IPS-15b (cell line): ENCODE measurements at regions not wholly inside any gene's neighbourhood (a gene's known extent, or its start where the extent isn't known, plus 50 kb on each side); places are given as distances from the start of the nearest gene placed in this dataset.

Experiments used
- H3K27me3 ChIP-seq: one replicate; pipeline ENCODE4 v1.6.1; 2013; ENCODE audit warnings: low read length; ENCODE audit not compliant: control insufficient read depth, insufficient read depth
- H3K36me3 ChIP-seq: one replicate; pipeline ENCODE4 v1.6.1; 2013; ENCODE audit warnings: low read length; ENCODE audit not compliant: control insufficient read depth, insufficient read depth
- H3K4me1 ChIP-seq: one replicate; pipeline ENCODE4 v1.6.1; 2013; ENCODE audit warnings: mild to moderate bottlenecking, low read length; ENCODE audit not compliant: control insufficient read depth, insufficient read depth
- H3K4me3 ChIP-seq: one replicate; pipeline ENCODE4 v1.5.1; 2013; ENCODE audit warnings: low read depth, low read length
- H3K9ac ChIP-seq: one replicate; pipeline ENCODE4 v1.6.1; 2013; ENCODE audit warnings: low read depth, mild to moderate bottlenecking, low read length
- H3K9me3 ChIP-seq: one replicate; pipeline ENCODE4 v1.6.1; 2013; ENCODE audit warnings: mild to moderate bottlenecking, low read length; ENCODE audit not compliant: control insufficient read depth, insufficient read depth

DNA sequence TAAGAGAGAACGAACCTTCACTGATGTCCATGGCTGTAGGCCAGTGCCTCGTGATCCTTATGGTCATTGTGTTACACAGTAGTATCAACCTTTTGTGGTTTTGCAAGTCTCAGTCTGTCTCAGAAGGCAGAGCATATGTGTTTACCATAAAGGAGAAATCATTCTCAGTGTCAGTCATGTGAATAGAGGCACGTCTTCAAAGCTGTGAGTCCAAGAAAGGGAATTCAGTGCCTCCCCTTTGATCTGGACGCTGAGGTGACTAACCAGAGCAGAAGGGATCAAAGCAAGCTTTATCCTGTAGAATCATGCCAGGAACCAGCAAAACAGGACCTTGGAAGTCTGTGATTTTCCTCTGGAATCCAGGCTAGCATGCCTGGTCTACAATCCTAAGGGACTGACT is 433.9 kb downstream of the DNAH5 start:
- no peak overlapping the region for H3K9ac ChIP-seq
- H3K4me3 ChIP-seq = no peak overlapping the region
- no peaks in the 10 kb centered on the region for H3K36me3 ChIP-seq
- no peaks in the 10 kb centered on the region for H3K27me3 ChIP-seq
- H3K9me3 ChIP-seq = no peaks in the 10 kb centered on the region
- H3K4me1 ChIP-seq = no peaks in the 10 kb centered on the region

DNA sequence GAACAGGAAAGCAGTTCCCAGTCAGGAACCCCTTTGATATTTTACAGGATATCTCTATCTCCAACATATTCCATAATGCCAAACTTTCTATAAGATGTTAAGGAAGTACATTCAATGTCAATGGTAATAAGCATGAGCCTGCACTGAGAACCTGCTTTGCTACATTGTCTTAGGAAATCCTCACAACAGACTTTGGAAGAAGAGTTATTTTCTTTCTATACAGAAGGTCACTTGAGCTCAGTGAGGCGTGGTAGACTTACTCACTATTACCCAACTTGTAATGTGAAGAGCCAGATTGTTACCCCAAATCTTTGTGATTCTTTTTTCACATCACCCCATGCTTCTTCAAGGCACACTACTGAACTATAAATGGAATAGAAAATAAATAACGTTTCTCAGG is 435.9 kb downstream of the DNAH5 start:
- H3K36me3 ChIP-seq = no peaks in the 10 kb centered on the region
- H3K4me3 ChIP-seq = no peak overlapping the region
- no peak overlapping the region for H3K9ac ChIP-seq
- H3K27me3 ChIP-seq = no peaks in the 10 kb centered on the region
- no peaks in the 10 kb centered on the region for H3K9me3 ChIP-seq
- H3K4me1 ChIP-seq = no peaks in the 10 kb centered on the region

DNA sequence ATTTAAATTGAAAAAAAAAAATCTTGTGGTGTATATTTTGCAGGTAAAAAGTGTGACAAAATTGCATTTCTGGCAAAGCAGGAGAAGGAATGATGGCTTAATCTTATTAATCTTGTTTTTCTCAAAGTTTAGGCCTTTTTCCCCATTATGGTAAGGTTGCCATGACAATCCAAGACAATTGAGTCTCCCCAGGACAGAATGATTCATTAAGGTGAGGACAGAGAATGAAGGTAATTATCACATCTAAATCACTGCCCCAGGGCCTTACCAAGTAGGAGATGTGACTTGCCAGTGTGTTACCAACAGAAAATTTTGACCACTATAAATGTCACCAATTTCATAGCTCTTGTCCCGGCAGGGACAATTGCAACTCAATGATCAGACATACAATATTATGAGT is 439.2 kb downstream of the DNAH5 start:
- no peaks in the 10 kb centered on the region for H3K9me3 ChIP-seq
- H3K4me3 ChIP-seq = no peak overlapping the region
- H3K36me3 ChIP-seq = no peaks in the 10 kb centered on the region
- H3K27me3 ChIP-seq = no peaks in the 10 kb centered on the region
- no peaks in the 10 kb centered on the region for H3K4me1 ChIP-seq
- no peak overlapping the region for H3K9ac ChIP-seq

DNA sequence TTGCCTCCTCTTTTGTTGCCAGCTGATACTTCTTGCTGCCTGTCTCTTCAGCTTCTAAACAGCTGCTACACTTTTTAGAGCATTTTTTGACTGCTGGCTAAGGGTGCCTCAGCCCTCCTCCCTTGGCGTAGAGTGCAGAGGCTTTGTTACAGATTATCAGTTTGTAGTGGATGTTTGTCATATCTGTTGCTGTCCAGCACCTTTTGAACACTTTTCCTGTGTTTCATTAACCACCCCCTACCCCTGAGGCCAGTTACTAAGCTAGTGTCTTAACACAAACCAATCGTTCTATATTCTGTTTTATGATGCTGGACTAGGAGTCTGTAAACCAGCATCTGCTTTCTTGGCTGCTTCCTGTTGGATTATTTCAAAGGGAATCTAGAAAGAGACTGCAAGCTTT is 441.5 kb downstream of the DNAH5 start:
- Histone ChIP-seq H3K9me3 (no peaks in the 10 kb centered on the region), H3K27me3 (no peaks in the 10 kb centered on the region), H3K9ac (no peak overlapping the region), H3K36me3 (no peaks in the 10 kb centered on the region), H3K4me1 (no peaks in the 10 kb centered on the region), H3K4me3 (no peak overlapping the region)

DNA sequence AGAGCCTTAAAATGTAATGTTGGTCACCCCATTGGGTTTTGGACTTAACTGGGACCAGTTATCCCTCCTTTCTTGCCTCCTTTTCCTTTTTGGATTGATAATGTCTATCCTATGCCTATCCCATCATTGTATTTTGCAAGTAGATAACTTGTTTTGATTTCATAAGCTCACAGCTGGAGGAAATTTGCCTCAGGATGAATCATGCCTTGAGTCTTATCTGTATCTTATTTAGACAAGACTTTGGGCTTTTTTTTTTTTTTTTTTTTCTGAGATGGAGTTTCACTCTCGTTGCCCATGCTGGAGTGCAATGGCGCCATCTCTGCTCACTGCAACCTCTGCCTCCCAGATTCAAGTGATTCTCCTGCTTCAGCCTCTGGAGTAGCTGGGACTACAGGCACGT is 443.3 kb downstream of the DNAH5 start:
- no peak overlapping the region for H3K4me3 ChIP-seq
- H3K36me3 ChIP-seq = no peaks in the 10 kb centered on the region
- no peaks in the 10 kb centered on the region for H3K4me1 ChIP-seq
- no peaks in the 10 kb centered on the region for H3K9me3 ChIP-seq
- H3K27me3 ChIP-seq = no peaks in the 10 kb centered on the region
- H3K9ac ChIP-seq = no peak overlapping the region

DNA sequence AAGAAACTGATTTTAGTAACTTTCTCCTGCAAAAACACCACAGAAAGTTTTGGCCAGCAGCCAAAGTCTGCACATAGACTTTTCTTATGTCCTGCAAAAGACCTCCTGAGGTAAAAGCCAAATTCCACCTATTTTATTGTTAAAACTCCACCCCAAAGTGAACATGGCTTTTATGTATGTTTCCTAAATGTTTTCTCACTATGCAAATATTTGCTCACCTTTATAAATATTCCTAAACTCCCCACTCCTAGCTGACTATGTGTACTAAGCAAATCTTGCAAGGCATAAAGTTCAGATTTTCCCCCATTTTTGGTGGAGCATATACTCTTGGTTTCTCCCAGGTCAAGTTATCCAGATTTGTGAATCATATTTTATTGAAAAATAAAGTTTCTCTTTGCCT is 446.2 kb downstream of the DNAH5 start:
- H3K27me3 ChIP-seq = no peaks in the 10 kb centered on the region
- H3K9me3 ChIP-seq = no peaks in the 10 kb centered on the region
- no peak overlapping the region for H3K9ac ChIP-seq
- H3K36me3 ChIP-seq = no peaks in the 10 kb centered on the region
- no peaks in the 10 kb centered on the region for H3K4me1 ChIP-seq
- no peak overlapping the region for H3K4me3 ChIP-seq

DNA sequence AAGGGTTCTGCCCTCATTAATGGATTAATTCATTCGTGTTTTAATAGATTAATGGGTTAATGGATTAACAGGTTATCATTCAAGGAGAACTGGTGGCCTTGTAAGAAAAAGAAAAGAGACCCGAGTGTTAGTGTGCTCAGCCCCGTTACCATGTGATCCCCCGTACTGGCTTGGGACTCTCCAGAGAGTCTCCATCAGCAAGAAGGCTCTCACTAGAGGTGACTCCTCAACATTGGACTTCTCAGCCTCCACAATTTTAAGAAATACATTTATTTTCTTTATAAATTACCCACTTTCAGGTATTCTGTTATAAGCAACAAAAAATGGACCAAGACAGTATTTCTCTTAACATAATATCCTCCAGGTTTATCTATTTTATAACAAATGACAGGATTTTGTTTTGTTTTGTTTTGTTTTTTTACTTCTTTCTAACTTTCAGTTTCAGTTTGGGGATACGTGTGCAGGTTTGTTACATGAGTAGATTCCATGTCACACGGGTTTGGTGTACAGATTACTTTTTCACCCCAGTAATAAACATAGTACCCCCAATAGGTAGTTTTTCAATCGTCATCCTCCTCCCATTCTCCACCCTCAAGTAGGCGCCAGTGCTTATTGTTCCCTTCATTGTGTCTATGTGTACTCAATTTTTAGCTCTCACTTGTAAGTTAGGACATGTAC is 456.1 kb downstream of the DNAH5 start:
- Histone ChIP-seq H3K27me3 (no peaks in the 10 kb centered on the region), H3K36me3 (no peaks in the 10 kb centered on the region), H3K9ac (no peak overlapping the region), H3K4me3 (no peak overlapping the region), H3K4me1 (no peaks in the 10 kb centered on the region), H3K9me3 (no peaks in the 10 kb centered on the region)

DNA sequence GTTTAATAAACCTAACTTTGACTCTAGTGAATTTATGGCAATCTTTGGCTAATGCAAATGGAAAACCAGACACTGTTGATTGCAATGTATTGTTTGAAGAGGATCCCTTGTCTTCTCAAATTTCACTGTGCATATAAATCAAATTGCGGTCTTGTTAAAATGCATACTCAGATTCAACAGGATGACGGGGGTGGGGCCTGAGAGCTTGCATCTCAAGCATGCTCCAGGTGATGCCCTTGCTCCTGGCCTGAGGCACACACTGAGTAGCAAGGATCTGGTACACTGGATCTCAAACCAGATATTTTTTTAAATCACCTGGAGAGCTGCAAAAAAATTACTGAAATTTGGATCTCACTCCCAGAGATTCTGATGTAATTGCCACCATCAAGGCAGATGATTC is 463.7 kb downstream of the DNAH5 start:
- no peaks in the 10 kb centered on the region for H3K9me3 ChIP-seq

DNA sequence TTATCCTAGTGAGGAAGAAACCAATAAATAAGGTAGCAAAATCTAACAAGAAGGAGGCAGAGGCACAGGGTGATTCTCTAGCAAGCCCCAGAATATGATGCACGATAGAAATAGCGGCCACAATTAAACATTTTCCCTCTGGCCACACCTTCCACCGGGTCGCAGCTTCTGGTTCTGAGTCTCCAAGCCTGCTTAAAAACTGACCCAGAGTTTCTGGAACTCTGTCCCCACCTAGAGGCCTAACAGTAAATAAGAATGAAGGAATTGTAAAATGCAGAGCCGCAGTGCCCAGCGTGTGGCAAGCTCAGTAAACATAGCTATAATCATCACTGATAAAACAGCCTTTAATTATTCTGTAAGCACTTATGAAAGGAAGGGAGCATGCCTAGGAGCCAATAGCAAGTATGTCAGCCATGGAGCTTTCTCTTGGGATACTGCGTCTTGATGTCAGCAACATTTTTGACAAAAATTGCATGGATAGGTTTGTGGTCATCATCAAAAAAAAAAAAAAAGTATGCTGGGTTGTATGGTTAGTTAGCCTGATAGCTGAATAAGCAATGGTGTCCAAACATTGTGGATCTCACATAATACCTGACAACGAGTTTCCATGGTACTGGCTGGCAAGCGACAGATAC is 465.5 kb downstream of the DNAH5 start:
- no peaks in the 10 kb centered on the region for H3K27me3 ChIP-seq
- no peaks in the 10 kb centered on the region for H3K4me1 ChIP-seq
- no peak overlapping the region for H3K4me3 ChIP-seq
- H3K9me3 ChIP-seq = no peaks in the 10 kb centered on the region
- no peaks in the 10 kb centered on the region for H3K36me3 ChIP-seq
- no peak overlapping the region for H3K9ac ChIP-seq

More for the DNA sequence above, 463.7 kb downstream of the DNAH5 start:
- no peaks in the 10 kb centered on the region for H3K36me3 ChIP-seq
- H3K27me3 ChIP-seq = no peaks in the 10 kb centered on the region
- no peak overlapping the region for H3K9ac ChIP-seq
- no peaks in the 10 kb centered on the region for H3K4me1 ChIP-seq
- H3K4me3 ChIP-seq = no peak overlapping the region

DNA sequence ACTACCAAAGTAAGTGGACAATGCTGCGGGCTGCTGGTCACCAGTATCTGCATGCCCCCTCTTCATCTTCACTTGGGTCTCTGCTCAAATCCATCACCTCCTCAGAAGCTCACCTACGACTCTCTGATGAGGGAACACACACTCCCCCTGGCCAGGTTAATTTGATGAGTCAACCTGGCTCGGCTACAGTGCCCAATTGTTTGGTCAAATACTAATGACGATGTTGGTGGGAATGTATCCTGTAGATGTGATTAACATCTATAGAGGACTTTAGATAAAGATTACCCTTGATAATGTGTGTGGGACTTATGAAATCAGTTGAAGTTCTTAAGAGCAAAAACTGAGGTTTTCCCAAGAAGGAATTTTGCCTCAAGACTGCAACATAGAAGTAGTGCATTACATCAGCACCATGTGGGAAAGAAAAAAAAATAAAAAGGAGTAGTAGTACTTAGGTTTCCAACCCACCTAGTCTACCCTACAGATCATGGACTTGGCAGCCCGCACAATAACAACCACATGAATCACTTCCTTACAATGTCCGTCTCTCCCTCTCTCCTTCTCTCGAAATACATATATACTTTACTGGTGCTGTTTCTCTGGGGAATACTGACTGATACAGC is 467.3 kb downstream of the DNAH5 start:
- Histone ChIP-seq H3K9me3 (no peaks in the 10 kb centered on the region), H3K4me3 (no peak overlapping the region), H3K4me1 (no peaks in the 10 kb centered on the region), H3K27me3 (no peaks in the 10 kb centered on the region), H3K9ac (no peak overlapping the region), H3K36me3 (no peaks in the 10 kb centered on the region)

DNA sequence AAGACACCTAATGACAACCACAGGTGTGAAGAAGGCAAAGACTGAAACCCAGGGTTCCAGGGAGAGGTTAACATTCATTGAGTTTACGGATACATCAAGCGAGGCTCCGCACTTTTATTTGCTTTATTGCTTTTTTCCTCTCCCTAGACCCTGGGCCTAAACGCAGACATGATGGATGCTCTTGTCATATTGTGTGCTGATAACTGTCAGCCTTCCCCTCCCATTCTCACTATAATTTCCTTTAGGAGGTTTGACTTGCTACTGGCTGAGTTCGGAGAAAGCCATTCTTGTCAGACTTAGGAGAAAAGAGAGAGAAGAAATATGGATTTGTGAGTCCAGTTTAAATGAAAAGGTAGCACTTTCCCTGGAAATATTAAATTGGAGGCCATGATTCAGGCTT is 471.6 kb downstream of the DNAH5 start:
- H3K4me3 ChIP-seq = no peak overlapping the region
- H3K9ac ChIP-seq = no peak overlapping the region
- no peaks in the 10 kb centered on the region for H3K27me3 ChIP-seq
- no peaks in the 10 kb centered on the region for H3K36me3 ChIP-seq
- no peaks in the 10 kb centered on the region for H3K9me3 ChIP-seq
- no peaks in the 10 kb centered on the region for H3K4me1 ChIP-seq

DNA sequence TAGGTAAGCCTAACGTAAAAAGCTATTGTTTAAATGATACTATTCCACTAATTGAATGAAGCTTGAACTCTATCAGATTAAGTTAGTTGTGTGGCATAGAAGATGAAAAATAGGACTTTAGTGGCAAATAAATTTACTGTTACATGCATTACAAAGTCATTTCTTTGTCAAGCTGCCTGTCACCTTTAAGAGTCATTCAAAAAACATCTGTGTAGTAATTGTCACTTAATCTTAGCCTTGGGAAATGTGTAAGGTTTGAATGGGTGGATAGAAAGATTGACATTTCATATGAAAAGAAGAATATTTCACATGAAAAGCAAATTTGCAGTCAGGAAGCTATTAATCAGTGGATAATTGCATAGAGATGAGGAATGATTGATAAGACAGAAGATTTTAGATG is 473.5 kb downstream of the DNAH5 start:
- no peaks in the 10 kb centered on the region for H3K4me1 ChIP-seq
- no peak overlapping the region for H3K4me3 ChIP-seq
- H3K36me3 ChIP-seq = no peaks in the 10 kb centered on the region
- no peaks in the 10 kb centered on the region for H3K9me3 ChIP-seq
- H3K9ac ChIP-seq = no peak overlapping the region
- no peaks in the 10 kb centered on the region for H3K27me3 ChIP-seq
